ENCODE measurements at regions not wholly inside any gene's neighbourhood (a gene's known extent, or its start where the extent isn't known, plus 50 kb on each side); places are given as distances from the start of the nearest gene placed in this dataset.

DNA sequence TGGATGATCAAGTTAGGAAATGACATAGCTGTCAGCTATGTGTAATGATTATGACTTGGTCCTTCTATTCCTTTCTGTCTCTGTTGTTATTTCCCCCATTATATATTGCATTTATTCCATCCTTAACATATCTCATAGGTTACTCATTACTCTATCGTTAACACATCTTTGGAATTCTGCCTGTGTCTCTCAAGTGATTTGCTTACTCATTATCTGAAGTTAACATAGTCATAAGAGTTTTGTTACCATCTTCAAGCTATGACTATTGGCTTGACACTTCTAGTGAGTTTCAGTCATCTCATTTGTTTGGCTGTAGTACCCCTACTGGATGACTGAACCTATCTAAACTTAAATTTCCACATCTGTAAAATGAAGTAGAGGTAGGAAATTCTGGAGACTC is 286.1 kb upstream of the PPP1R2C start:
- H3K4me3 ChIP-seq (replicated peaks; ENCODE audit: low read depth, low read length), result no peak overlapping the region
- no peak for DNase-seq (ENCODE audit: extremely low read depth, low read depth)
- TF ChIP-seq, protein P1, sequence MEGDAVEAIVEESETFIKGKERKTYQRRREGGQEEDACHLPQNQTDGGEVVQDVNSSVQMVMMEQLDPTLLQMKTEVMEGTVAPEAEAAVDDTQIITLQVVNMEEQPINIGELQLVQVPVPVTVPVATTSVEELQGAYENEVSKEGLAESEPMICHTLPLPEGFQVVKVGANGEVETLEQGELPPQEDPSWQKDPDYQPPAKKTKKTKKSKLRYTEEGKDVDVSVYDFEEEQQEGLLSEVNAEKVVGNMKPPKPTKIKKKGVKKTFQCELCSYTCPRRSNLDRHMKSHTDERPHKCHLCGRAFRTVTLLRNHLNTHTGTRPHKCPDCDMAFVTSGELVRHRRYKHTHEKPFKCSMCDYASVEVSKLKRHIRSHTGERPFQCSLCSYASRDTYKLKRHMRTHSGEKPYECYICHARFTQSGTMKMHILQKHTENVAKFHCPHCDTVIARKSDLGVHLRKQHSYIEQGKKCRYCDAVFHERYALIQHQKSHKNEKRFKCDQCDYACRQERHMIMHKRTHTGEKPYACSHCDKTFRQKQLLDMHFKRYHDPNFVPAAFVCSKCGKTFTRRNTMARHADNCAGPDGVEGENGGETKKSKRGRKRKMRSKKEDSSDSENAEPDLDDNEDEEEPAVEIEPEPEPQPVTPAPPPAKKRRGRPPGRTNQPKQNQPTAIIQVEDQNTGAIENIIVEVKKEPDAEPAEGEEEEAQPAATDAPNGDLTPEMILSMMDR (IDR thresholded peaks at IDR 0.05; ENCODE audit: low read depth, low read length, missing control alignments), result no peak

DNA sequence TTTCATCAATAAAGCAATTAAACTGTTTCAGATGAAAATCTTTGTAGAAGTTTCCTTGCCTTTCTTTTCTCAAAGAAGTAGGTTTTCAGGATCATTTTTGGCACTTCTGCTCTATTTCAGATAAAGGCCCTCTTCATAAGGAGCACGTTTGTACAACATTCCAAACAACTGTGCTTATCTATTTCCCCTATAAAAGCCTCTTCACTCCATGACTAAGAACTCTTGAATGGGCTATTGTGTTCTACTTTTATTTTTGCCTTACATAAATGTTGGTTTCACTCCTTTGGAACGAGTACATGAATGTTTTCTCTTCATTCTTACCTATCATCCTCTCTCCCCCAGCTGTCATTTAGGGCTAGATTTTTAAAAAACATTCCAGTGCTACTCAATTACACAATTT is 288.0 kb upstream of the PPP1R2C start:
- H3K4me3 ChIP-seq (replicated peaks; ENCODE audit: low read depth, low read length), result no peak overlapping the region
- DNase-seq (ENCODE audit: extremely low read depth, low read depth), result no peak
- TF ChIP-seq, protein P1 (IDR thresholded peaks at IDR 0.05; ENCODE audit: low read depth, low read length, missing control alignments), result no peak

DNA sequence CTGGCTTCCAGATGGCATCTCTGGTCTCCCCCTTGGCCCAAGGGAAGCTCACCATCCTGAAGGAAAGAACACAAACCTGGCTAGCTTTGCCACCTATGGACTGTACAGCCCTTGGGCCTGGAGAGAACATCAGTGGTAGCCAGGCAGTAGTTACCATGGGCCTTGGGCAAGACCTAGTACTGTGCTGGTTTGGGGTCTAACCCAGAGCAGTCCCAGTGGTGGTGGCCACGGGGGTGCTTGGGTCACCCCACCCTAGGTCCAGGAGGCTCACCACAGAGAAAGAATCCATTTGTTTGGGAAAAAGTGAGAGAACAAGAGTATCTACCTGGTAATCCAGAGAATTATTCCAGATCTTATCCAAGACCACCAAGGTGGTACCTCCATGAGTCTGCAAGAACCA is 290.7 kb upstream of the PPP1R2C start:
- H3K4me3 ChIP-seq (replicated peaks; ENCODE audit: low read depth, low read length), result no peak overlapping the region
- DNase-seq (ENCODE audit: extremely low read depth, low read depth), result no peak
- TF ChIP-seq, protein P1 (IDR thresholded peaks at IDR 0.05; ENCODE audit: low read depth, low read length, missing control alignments), result no peak

DNA sequence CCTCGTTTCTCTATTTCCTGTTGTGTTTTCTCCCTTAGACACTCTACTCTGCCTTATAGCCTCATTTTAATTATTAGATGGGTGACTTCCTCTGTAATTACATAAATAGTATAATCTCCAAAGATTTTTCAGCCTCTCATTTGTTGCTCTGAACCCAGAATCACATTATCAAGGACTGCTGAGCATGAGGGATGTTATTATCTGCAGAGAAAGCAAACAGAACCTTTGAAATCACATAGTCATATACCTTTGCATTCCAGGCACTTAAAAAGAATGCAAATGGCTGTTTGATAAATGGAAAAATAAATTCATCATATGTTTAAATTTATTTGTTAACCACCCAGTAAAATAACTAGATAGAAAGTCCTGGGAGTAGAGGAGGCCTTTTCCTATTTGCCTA is 305.1 kb upstream of the PPP1R2C start:
- TF ChIP-seq, protein P1 (IDR thresholded peaks at IDR 0.05; ENCODE audit: low read depth, low read length, missing control alignments), result no peak
- DNase-seq (ENCODE audit: extremely low read depth, low read depth), result no peak
- H3K4me3 ChIP-seq (replicated peaks; ENCODE audit: low read depth, low read length), result no peak overlapping the region

DNA sequence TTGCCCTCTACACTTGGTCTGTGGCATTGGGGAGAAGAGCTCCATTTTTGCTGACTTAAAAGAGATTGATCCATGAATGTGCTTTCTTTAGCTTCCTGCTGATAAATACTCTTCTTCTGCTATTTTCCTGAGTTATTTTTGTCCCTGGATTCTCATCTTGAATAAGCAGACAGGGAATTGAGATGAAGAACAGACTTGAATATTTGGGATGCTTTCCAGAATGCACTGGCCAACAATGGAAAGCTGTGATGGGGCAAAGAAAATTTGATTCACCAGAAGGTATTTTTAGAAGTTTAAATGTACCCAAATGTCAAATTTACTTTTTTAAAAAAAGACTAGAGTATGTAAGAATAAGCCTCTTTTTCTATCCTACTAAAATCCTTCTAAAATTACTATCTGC is 309.9 kb upstream of the PPP1R2C start:
- no peak overlapping the region for H3K4me3 ChIP-seq (replicated peaks; ENCODE audit: low read depth, low read length)
- DNase-seq (ENCODE audit: extremely low read depth, low read depth), result no peak
- TF ChIP-seq, protein P1 (IDR thresholded peaks at IDR 0.05; ENCODE audit: low read depth, low read length, missing control alignments), result no peak

DNA sequence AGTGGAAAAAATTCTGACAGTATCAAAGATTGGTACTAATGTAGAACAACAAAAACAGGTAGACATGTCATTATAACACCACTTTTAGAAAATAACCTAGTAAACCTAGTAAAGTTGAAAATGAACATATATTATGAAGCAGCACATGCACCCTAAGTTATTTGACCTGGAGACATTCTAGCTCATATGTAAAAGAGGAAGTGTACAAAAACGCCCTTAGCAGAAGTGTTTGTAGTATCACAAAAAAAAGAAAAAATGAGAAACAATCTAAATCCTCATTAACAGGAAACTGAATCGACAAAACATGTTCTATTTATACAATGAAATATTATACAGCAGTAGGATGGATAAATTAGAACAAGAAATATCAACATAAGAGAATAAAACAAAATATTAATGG is 318.9 kb upstream of the PPP1R2C start:
- no peak overlapping the region for H3K4me3 ChIP-seq (replicated peaks; ENCODE audit: low read depth, low read length)
- DNase-seq (ENCODE audit: extremely low read depth, low read depth), result no peak
- TF ChIP-seq, protein P1 (IDR thresholded peaks at IDR 0.05; ENCODE audit: low read depth, low read length, missing control alignments), result no peak

DNA sequence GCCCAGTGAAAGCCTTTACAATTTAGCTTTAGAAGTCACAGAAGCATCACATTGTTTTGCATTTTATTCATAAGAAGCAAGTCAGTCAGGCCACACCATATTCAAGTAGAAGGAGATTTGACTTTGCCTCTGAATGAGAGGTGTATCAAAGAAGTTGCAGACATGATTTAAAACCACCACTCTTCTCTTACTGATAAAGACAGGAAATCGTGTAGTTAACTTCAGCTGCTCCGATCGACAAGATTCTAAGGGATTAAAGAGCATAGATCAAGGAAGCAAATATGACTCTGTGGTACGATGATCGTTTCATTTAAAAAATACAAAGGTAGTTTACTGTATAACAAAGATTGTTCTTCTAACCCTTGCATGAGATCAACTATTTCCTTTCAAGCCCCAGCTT is 328.0 kb upstream of the PPP1R2C start:
- DNase-seq (ENCODE audit: extremely low read depth, low read depth), result no peak
- H3K4me3 ChIP-seq (replicated peaks; ENCODE audit: low read depth, low read length), result no peak overlapping the region
- TF ChIP-seq, protein P1 (IDR thresholded peaks at IDR 0.05; ENCODE audit: low read depth, low read length, missing control alignments), result no peak

Data from HFF-Myc (cell line).